Esophagus (tissue), 2 donors: ENCODE measurements at regions not wholly inside any gene's neighbourhood (a gene's known extent, or its start where the extent isn't known, plus 50 kb on each side); places are given as distances from the start of the nearest gene placed in this dataset.

ENCODE experiments used
- H3K27ac ChIP-seq, 2 donors: one replicate each; pipeline ENCODE4 v1.5.1; 2013; ENCODE audit warnings: low read depth in 2 of 2, mild to moderate bottlenecking in 2 of 2, inconsistent platforms in 1 of 2, low read length in 1 of 2, moderate library complexity in 1 of 2
- H3K27me3 ChIP-seq, 2 donors: one replicate each; pipeline ENCODE4 v1.6.1; 2013; ENCODE audit warnings: low read length in 2 of 2, control low read depth in 1 of 2, mild to moderate bottlenecking in 1 of 2; ENCODE audit not compliant: insufficient read depth in 2 of 2, control insufficient read depth in 1 of 2
- H3K36me3 ChIP-seq, 2 donors: one replicate each; pipeline ENCODE4 v1.6.1; 2013; ENCODE audit warnings: low read length in 1 of 2; ENCODE audit not compliant: control insufficient read depth in 2 of 2, insufficient read depth in 2 of 2
- H3K4me1 ChIP-seq, 2 donors: one replicate each; pipeline ENCODE4 v1.6.1; 2013; ENCODE audit warnings: low read length in 1 of 2; ENCODE audit not compliant: control insufficient read depth in 2 of 2, insufficient read depth in 2 of 2
- H3K4me3 ChIP-seq, 2 donors: one replicate each; pipeline ENCODE4 v1.5.1; 2013; ENCODE audit warnings: low read length in 2 of 2, mild to moderate bottlenecking in 2 of 2, low read depth in 1 of 2, moderate library complexity in 1 of 2
- H3K9me3 ChIP-seq, 2 donors: one replicate each; pipeline ENCODE4 v1.6.1; 2013; ENCODE audit warnings: mild to moderate bottlenecking in 2 of 2, low read depth in 1 of 2, low read length in 1 of 2, moderate library complexity in 1 of 2; ENCODE audit not compliant: control insufficient read depth in 2 of 2, insufficient read depth in 1 of 2
- WGBS, 2 donors: extraction: QIAGEN DNeasy Blood & Tissue Kit; methylation state at CpG; one replicate each; pipeline ENCODE4 v1.1.7; 2013; 5-methylcytosine and 5-hydroxymethylcytosine counted together
- donor health status: healthy with polysubstance abuse.
- donor health status: Bipolar disorder and iron deficiency.

DNA sequence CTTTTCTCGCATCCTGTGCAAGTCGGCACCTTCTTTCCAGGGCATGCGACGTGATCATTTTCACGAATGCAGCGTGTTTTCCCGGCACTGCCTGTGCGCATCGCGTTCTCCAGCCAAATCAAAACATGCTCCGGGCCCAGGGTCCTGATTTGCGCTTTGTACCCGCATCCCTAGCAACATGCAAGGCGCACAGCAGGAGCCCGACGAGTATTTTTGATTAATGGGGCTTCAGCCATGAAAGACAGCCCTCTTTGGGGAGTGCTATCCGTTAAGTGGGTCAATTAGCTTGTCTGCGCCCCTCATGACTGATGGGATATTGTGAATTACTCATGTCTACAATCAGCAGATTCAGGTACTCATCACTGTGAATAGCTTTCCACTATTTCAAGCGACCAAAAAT is 243.3 kb upstream of the RNF32 start:
- peaks cover under 1 to 2% of the 10 kb centered on the region in 2 donors for H3K9me3 ChIP-seq
- no peaks in the 10 kb centered on the region for H3K4me1 ChIP-seq
- no peaks in the 10 kb centered on the region for H3K36me3 ChIP-seq
- 81 to 85% methylated on average over 19 of the region's 19 CpGs for WGBS, 2 donors
- no peaks in the 10 kb centered on the region for H3K27me3 ChIP-seq
- no peak overlapping the region for H3K27ac ChIP-seq
- no peak overlapping the region for H3K4me3 ChIP-seq

DNA sequence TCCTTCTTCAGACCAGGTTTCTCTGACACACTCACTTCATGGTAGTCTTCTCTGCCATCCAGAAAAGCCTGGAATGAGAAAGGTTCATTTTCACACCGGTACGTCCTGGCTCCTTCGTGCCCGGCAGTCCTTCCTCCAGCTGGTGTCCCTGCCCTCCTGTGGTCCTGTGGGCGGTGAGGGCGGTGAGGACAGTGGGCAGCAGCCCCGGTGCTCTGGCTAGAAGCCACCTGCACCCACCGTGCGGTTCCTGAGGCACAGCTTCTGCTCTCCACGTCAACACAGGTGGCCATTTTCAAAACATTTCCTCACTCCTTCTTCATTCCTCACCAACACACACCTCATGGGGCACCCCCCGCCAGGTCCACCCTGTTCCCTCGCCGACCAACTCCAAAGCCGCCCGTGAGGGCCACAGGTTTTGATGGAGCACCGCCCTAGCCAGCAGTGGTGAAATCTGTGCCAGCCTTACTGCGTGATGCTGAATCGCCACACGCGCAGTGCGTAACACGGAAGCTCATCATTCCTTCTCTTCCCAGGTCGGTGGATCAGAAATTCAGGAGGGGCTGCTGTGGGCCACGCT is 251.4 kb upstream of the RNF32 start:
- H3K36me3 ChIP-seq = no peaks in the 10 kb centered on the region
- H3K4me3 ChIP-seq = no peak overlapping the region
- no peaks in the 10 kb centered on the region for H3K27me3 ChIP-seq
- no peak overlapping the region for H3K27ac ChIP-seq
- H3K4me1 ChIP-seq = no peaks in the 10 kb centered on the region
- peaks cover 0 to 3% of the 10 kb centered on the region in 2 donors for H3K9me3 ChIP-seq
- 86 to 90% methylated on average over 24 of the region's 24 CpGs for WGBS, 2 donors

DNA sequence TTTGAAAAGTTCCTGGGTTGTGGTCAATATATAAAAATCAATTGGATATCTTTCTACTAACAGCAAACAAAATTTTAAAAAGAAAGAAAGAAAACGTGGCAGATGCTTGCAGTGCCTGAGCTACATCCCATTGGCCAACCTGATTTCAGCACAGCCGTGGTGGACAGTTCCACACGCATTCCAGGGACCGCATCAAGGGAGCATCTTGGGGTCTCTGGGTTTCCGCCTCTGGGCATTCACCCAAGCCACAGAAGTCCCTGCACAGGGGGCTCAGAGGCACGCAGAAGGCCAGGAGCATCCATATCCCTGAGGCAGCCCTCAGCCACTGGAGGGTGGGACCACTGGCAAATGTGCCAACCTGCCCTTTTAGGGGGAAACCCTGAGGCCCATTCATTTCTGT is 254.5 kb upstream of the RNF32 start:
- Histone ChIP-seq H3K4me3 (no peak overlapping the region), H3K27me3 (no peaks in the 10 kb centered on the region), H3K9me3 (peaks cover 0 to 3% of the 10 kb centered on the region in 2 donors), H3K4me1 (no peaks in the 10 kb centered on the region), H3K36me3 (no peaks in the 10 kb centered on the region), H3K27ac (no peak overlapping the region)
- 8 to 9% methylated on average over 6 of the region's 6 CpGs for WGBS, 2 donors

DNA sequence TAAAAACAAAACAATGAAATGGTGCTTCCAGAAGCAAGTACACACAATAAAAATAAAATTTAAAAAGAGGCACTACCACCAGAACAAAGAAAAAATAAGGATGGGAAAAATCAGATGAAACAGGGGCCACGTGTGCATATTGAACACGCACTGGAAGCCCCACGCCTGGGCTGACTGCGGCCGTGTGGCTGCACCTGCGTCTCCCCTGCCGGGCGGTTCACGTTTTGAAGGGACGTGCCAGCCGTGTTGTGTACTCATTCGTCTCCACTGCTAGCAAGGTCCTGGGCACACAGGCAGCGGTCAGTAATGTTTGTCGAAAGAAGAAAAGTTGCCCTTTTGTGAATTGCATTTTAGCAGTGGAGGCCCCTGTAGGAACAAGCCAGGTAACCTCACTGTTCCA is 255.9 kb upstream of the RNF32 start:
- no peaks in the 10 kb centered on the region for H3K4me1 ChIP-seq
- H3K36me3 ChIP-seq = no peaks in the 10 kb centered on the region
- H3K4me3 ChIP-seq = no peak overlapping the region
- no peaks in the 10 kb centered on the region for H3K27me3 ChIP-seq
- no peak overlapping the region for H3K27ac ChIP-seq
- peaks cover 0 to 3% of the 10 kb centered on the region in 2 donors for H3K9me3 ChIP-seq
- WGBS, 2 donors = 88 to 92% methylated on average over 14 of the region's 14 CpGs

DNA sequence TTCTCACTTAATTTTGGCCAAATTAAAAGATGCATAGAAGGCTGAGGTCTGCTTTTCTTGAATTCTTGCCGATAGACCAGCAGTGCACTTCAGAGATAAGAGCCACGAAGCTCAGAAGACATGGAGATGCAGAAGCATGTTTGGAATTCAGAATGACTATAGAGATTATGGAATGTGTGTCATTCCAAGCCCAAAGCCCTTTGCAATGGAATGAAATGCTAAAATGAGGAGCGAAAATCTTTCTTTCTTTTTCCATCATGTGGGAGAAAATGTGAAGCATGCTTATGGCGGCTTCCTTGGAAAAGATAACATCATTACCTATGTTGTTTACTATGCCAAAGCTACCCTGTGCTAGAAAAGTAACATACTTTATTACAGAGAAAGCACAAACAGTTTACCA is 257.0 kb upstream of the RNF32 start:
- H3K9me3 ChIP-seq = peaks cover 0 to 3% of the 10 kb centered on the region in 2 donors
- no peak overlapping the region for H3K4me3 ChIP-seq
- H3K4me1 ChIP-seq = peaks cover 0 to 2% of the 10 kb centered on the region in 2 donors
- H3K36me3 ChIP-seq = no peaks in the 10 kb centered on the region
- WGBS, 2 donors = 70 to 76% methylated on average over 4 of the region's 4 CpGs
- no peak overlapping the region for H3K27ac ChIP-seq
- no peaks in the 10 kb centered on the region for H3K27me3 ChIP-seq

DNA sequence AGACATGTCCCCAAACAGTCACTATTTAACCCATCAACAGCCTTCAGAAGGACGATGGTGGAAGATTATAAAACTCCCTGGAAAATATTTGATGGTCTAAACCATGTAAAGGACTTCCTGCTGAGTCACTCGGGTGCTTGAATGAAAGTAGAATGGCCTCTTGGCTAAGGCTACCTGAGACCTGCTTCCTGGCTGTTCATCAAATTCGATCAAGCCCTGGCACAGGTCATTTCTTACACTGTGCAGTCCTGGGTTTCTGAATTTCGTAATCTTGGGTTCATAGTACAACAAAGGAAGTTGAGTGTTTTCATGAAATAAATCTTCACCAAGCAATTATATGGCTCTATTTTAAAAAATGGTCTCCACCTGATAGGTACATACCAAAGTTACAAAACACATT is 260.3 kb upstream of the RNF32 start:
- Histone ChIP-seq H3K27ac (no peak overlapping the region), H3K9me3 (peaks cover 0 to 3% of the 10 kb centered on the region in 2 donors), H3K4me1 (peaks cover 0 to 2% of the 10 kb centered on the region in 2 donors), H3K36me3 (no peaks in the 10 kb centered on the region), H3K27me3 (no peaks in the 10 kb centered on the region), H3K4me3 (no peak overlapping the region)
- WGBS, 2 donors = 34 to 39% methylated on average over 4 of the region's 4 CpGs

DNA sequence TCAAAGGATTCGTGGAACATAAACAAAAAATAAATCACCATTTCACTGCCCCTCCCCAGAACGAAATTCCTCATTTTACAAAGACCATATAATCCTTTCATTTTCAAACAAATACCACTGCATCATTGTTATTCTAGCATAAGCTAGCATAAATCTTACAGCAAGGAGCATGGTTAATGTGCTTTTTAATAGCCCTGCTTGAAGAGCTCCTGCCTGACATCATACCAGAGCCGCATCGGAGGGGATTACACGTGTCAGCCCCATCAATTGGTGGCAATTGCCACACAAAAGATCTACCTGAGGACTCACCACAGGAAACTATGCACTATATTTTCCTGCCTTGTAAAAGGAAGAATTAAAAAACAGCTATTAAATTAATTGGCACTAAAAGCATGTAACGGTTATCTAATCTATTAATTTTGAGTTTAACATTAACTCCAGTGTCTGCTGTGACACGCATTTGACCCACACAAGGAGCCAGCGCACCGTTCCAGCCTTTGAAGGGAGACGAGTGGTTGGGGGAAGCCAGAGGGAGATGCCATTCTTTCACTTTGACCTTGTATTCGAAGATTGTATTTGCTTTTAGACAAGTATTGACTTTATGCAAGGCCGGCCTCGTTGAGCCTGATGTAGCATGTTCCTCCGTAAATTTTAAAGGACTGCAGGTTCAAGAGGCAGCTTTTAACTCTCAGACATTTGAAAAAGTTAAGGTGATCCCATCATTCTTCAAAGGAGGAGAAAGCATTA is 261.1 kb upstream of the RNF32 start:
- WGBS, 2 donors = 39 to 41% methylated on average over 14 of the region's 14 CpGs
- H3K4me1 ChIP-seq = peaks cover 0 to 2% of the 10 kb centered on the region in 2 donors
- H3K4me3 ChIP-seq = no peak overlapping the region
- H3K27ac ChIP-seq = no peak overlapping the region
- H3K27me3 ChIP-seq = no peaks in the 10 kb centered on the region
- peaks cover 0 to 3% of the 10 kb centered on the region in 2 donors for H3K9me3 ChIP-seq
- no peaks in the 10 kb centered on the region for H3K36me3 ChIP-seq

DNA sequence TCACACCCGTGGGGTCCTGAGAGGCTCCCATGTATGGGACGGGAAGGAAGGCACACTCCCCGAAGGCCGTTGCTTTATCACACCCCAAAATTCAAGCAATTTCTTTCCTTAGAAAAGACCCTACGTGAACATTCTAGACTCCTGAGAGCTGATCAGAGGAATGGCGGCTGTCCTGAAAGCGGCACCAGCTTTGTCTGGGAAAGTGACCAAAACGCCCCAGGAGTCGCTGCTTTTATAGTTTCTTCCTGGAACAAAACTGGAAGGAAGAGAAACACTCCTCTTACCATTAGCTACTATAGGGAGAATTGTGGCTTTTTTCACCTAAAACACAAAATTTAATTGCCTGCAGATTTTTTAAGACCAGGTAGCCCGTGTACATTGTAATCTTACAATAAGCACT is 261.8 kb upstream of the RNF32 start:
- Histone ChIP-seq H3K4me3 (no peak overlapping the region), H3K27ac (no peak overlapping the region), H3K27me3 (no peaks in the 10 kb centered on the region), H3K4me1 (peaks cover 0 to 2% of the 10 kb centered on the region in 2 donors), H3K9me3 (peaks cover 0 to 3% of the 10 kb centered on the region in 2 donors), H3K36me3 (no peaks in the 10 kb centered on the region)
- WGBS, 2 donors = 57 to 75% methylated on average over 10 of the region's 10 CpGs

DNA sequence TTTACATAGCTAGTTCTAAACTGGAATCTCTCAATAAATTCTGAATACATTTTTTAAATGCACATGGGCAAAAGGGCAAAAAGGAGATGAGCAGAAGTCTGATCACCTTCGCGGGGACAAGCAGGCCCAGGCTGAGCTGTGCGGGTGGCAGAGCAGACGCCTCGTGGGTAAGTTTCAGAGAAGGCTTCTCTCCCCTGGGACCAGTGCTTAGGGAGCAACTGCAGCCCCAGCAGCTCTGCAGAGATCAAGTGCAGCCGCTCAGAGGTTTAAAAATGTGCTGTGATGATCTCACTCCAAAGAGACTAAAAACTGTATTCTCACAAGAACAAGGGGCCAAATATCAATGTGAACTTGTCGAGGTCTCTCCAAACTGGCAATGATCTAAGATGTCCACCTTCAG is 264.3 kb upstream of the RNF32 start:
- WGBS, 2 donors = 76% methylated on average over 7 of the region's 7 CpGs
- no peaks in the 10 kb centered on the region for H3K27me3 ChIP-seq
- H3K36me3 ChIP-seq = no peaks in the 10 kb centered on the region
- H3K9me3 ChIP-seq = no peaks in the 10 kb centered on the region
- no peak overlapping the region for H3K27ac ChIP-seq
- no peak overlapping the region for H3K4me3 ChIP-seq
- peaks cover 0 to 2% of the 10 kb centered on the region in 2 donors for H3K4me1 ChIP-seq

DNA sequence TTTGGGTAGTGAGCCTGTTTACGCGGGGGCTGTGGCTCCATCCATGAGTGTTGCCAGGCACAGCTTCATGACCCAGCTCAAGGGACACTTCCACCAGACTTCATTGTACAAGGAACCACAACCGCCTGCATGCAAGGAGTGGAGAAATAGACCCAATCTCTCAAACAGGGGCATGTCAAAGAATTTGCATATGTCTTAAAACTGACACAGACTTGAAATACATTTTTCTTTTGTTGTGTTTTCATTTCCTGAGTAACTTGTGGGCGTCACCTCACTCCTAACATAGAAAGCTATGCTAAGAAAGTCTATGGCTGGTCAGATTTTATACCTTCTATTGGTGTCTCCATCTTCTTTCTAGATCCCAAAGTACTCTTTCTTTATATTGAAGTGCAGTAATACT is 266.2 kb upstream of the RNF32 start:
- Histone ChIP-seq H3K4me3 (no peak overlapping the region), H3K36me3 (no peaks in the 10 kb centered on the region), H3K27ac (no peak overlapping the region), H3K4me1 (peaks cover 0 to 2% of the 10 kb centered on the region in 2 donors), H3K27me3 (no peaks in the 10 kb centered on the region), H3K9me3 (no peaks in the 10 kb centered on the region)
- 90 to 91% methylated on average over 4 of the region's 4 CpGs for WGBS, 2 donors
